ENCODE measurements at regions not wholly inside any gene's neighbourhood (a gene's known extent, or its start where the extent isn't known, plus 50 kb on each side); places are given as distances from the start of the nearest gene placed in this dataset.

- TF ChIP-seq SUZ12 (IDR thresholded peaks at IDR 0.05; ENCODE audit: low read length): no peak
- TF ChIP-seq NRF1 (IDR thresholded peaks at IDR 0.05; ENCODE audit: low read depth, low read length): no peak
- no peak for TF ChIP-seq PHF8 (conservative IDR thresholded peaks at IDR 0.05; ENCODE audit: low read depth, low read length)
- TF ChIP-seq EZH2 (IDR thresholded peaks at IDR 0.05; ENCODE audit: low read depth, low read length, severe bottlenecking): no peak
- no peak for TF ChIP-seq CTCF (IDR thresholded peaks at IDR 0.05; ENCODE audit: control extremely low read depth in 1 of 3, insufficient read depth in 1 of 3, low read depth in 1 of 3, low read length in 3 of 3)
- TF ChIP-seq CHD2 (IDR thresholded peaks at IDR 0.05; ENCODE audit: low read length): no peak
- no peak for TF ChIP-seq ATF2 (IDR thresholded peaks at IDR 0.05; ENCODE audit: low read length)
- TF ChIP-seq POU5F1 (IDR thresholded peaks at IDR 0.05; ENCODE audit: low read depth, low read length): no peak
- no peak for TF ChIP-seq YY1 (IDR thresholded peaks at IDR 0.05; ENCODE audit: low read depth, low read length)
- TF ChIP-seq JUND (IDR thresholded peaks at IDR 0.05; ENCODE audit: low read length): no peak
Measured at GRCh38 chr11:104774578-104774977, 123.7 kb downstream of the CASP12 start.

All from H1 (cell line).